ENCODE measurements at regions not wholly inside any gene's neighbourhood (a gene's known extent, or its start where the extent isn't known, plus 50 kb on each side); places are given as distances from the start of the nearest gene placed in this dataset.

GRCh38 chr18:46269275-46269674 is 165.1 kb downstream of the HAUS1 start:
- H3K9me1 ChIP-seq (replicated peaks; ENCODE audit: control insufficient read depth, extremely low read depth, insufficient read depth, low read length): no peaks in the 10 kb centered on the region
- H3K27ac ChIP-seq (ENCODE audit: insufficient read depth, low read depth, low read length): no peak overlapping the region
- peak; percentile 8 for FAIRE-seq
- no peak for TF ChIP-seq GATA2 (IDR thresholded peaks at IDR 0.05; ENCODE audit: insufficient read depth, insufficient read length, low read depth, low read length)
- TF ChIP-seq POLR2A (IDR thresholded peaks at IDR 0.05; ENCODE audit: low read depth, low read length): no peak
- no peak for TF ChIP-seq CTCF (IDR thresholded peaks at IDR 0.05; ENCODE audit: extremely low read depth in 1 of 2, insufficient read depth in 1 of 2, low read depth in 1 of 2, low read length in 2 of 2)
- TF ChIP-seq EZH2 (IDR thresholded peaks at IDR 0.05; ENCODE audit: borderline replicate concordance, low read depth, low read length, severe bottlenecking): no peak
- TF ChIP-seq MYC (IDR thresholded peaks at IDR 0.05; ENCODE audit: low read depth, low read length): no peak
- no peak for TF ChIP-seq JUN (IDR thresholded peaks at IDR 0.05; ENCODE audit: borderline replicate concordance, insufficient read depth, insufficient read length, low read depth)
- TF ChIP-seq FOS (IDR thresholded peaks at IDR 0.05; ENCODE audit: borderline replicate concordance, insufficient read depth, low read length): no peak
- TF ChIP-seq POLR2AphosphoS5 (IDR thresholded peaks at IDR 0.05; ENCODE audit: insufficient read depth, low read depth, low read length): no peak
- TF ChIP-seq MAX (IDR thresholded peaks at IDR 0.05; ENCODE audit: insufficient read depth, insufficient read length): no peak
- H3K4me2 ChIP-seq (ENCODE audit: insufficient read depth, low read length): no peak overlapping the region
- no peak overlapping the region for H3K4me3 ChIP-seq (replicated peaks in 1 of 3; ENCODE audit: insufficient read depth in 1 of 3, low read depth in 1 of 3, low read length in 3 of 3)
- dilution Hi-C loops (cut with MboI; ENCODE audit: extremely low pct_ligation_motif_present, low sequenced_read_pairs) (no loop called here), intact Hi-C loops (cut with micrococcal nuclease) (no loop called here)
- POLR2A ChIA-PET: no interaction called here
- H4K20me1 ChIP-seq (replicated peaks; ENCODE audit: control insufficient read depth, extremely low read depth, insufficient read depth, low read length): no peaks in the 10 kb centered on the region
- CTCF ChIA-PET: interaction anchor here (1.1 to 1.7 kb wide), 2 partner anchors 96 to 389 kb away, joined by 3 to 5 read pairs; a partner anchor contains a TSS
- H2AFZ ChIP-seq (ENCODE audit: low read depth, low read length): no peak overlapping the region
- H3K79me2 ChIP-seq (ENCODE audit: control insufficient read depth, insufficient read depth, low read length): no peaks in the 10 kb centered on the region
- H3K4me1 ChIP-seq (ENCODE audit: control insufficient read depth, extremely low read depth, insufficient read depth, low read length): no peaks in the 10 kb centered on the region
- no peak overlapping the region for H3K9ac ChIP-seq (replicated peaks; ENCODE audit: extremely low read depth, insufficient read depth, low read length)
- no peaks in the 10 kb centered on the region for H3K9me3 ChIP-seq (replicated peaks; ENCODE audit: control insufficient read depth, insufficient read depth, low read length)
- peaks cover 0 to 3% of the 10 kb centered on the region in 2 experiments for H3K36me3 ChIP-seq (ENCODE audit: control insufficient read depth in 2 of 2, extremely low read depth in 1 of 2, insufficient read depth in 2 of 2, low read length in 2 of 2)
- H3K27me3 ChIP-seq (ENCODE audit: control insufficient read depth in 2 of 2, insufficient read depth in 2 of 2, low read length in 2 of 2): no peaks in the 10 kb centered on the region
- DNase-seq (ENCODE audit: low read depth, low spot score): no peak
- BruUV-seq (replicated peaks): no TSS peak
